H9 (cell line): ENCODE measurements at regions not wholly inside any gene's neighbourhood (a gene's known extent, or its start where the extent isn't known, plus 50 kb on each side); places are given as distances from the start of the nearest gene placed in this dataset.

Source experiments
- DNase-seq: peaks from one replicate; pipeline ENCODE4 v3.0.0-alpha.2; 2017
- H2AFZ ChIP-seq: one replicate; pipeline ENCODE4 v1.6.1; 2013; ENCODE audit warnings: mild to moderate bottlenecking, low read length, control low read depth, moderate library complexity
- H2AK5ac ChIP-seq: 2 replicates; pipeline ENCODE4 v1.6.1; 2013; ENCODE audit warnings: low read length, control low read depth, mixed read lengths; ENCODE audit not compliant: insufficient read length
- H2BK120ac ChIP-seq: one replicate; pipeline ENCODE4 v1.6.1; 2013; ENCODE audit warnings: low read depth, mild to moderate bottlenecking, low read length, control low read depth, inconsistent platforms; ENCODE audit not compliant: poor library complexity, severe bottlenecking
- H2BK12ac ChIP-seq: 2 replicates; pipeline ENCODE4 v1.6.1; 2013; ENCODE audit warnings: low read length, control low read depth, mixed read lengths, low read depth; ENCODE audit not compliant: insufficient read length
- H2BK15ac ChIP-seq: 2 replicates; pipeline ENCODE4 v1.6.1; 2013; ENCODE audit warnings: low read depth, low read length, control low read depth
- H2BK20ac ChIP-seq: one replicate; pipeline ENCODE4 v1.6.1; 2013; ENCODE audit warnings: low read depth, mild to moderate bottlenecking, low read length, control low read depth, inconsistent platforms; ENCODE audit not compliant: poor library complexity, severe bottlenecking
- H2BK5ac ChIP-seq: 2 replicates; pipeline ENCODE4 v1.6.1; 2013; ENCODE audit warnings: low read length, control low read depth, mixed read lengths; ENCODE audit not compliant: insufficient read length
- H3K14ac ChIP-seq: 2 replicates; pipeline ENCODE4 v1.6.1; 2013; ENCODE audit warnings: low read length, control low read depth; ENCODE audit not compliant: insufficient read depth
- H3K18ac ChIP-seq: 2 replicates; pipeline ENCODE4 v1.6.1; 2013; ENCODE audit warnings: low read depth, mild to moderate bottlenecking, mixed read lengths, low read length, control low read depth; ENCODE audit not compliant: insufficient read length
- H3K23ac ChIP-seq: 2 replicates; pipeline ENCODE4 v1.6.1; 2013; ENCODE audit warnings: low read length, control low read depth, mixed read lengths, low read depth; ENCODE audit not compliant: insufficient read length
- H3K23me2 ChIP-seq: 2 replicates; pipeline ENCODE4 v1.6.1; 2013; ENCODE audit warnings: low read depth, mild to moderate bottlenecking, mixed read lengths, low read length, control low read depth; ENCODE audit not compliant: insufficient read length, poor library complexity, severe bottlenecking
- H3K27ac ChIP-seq: 2 replicates; pipeline ENCODE4 v1.5.1; 2013; ENCODE audit warnings: low read length, control low read depth, mixed read lengths, low read depth; ENCODE audit not compliant: insufficient read length
- H3K27me3 ChIP-seq: 2 replicates; pipeline ENCODE4 v1.6.1; 2013; ENCODE audit warnings: low read length, control low read depth, inconsistent platforms; ENCODE audit not compliant: insufficient read depth
- H3K4ac ChIP-seq: 2 replicates; pipeline ENCODE4 v1.6.1; 2013; ENCODE audit warnings: low read depth, mild to moderate bottlenecking, control low read depth, inconsistent platforms, low read length, moderate library complexity
- H3K4me1 ChIP-seq: 2 replicates; pipeline ENCODE4 v1.6.1; 2013; ENCODE audit warnings: low read length, control low read depth, inconsistent platforms; ENCODE audit not compliant: insufficient read depth
- H3K4me2 ChIP-seq: 2 replicates; pipeline ENCODE4 v1.6.1; 2013; ENCODE audit warnings: low read length, control low read depth, mixed read lengths; ENCODE audit not compliant: insufficient read length, insufficient read depth
- H3K56ac ChIP-seq: 2 replicates; pipeline ENCODE4 v1.6.1; 2013; ENCODE audit warnings: low read depth, mild to moderate bottlenecking, mixed read lengths, low read length, control low read depth; ENCODE audit not compliant: insufficient read length
- H3K79me1 ChIP-seq: 2 replicates; pipeline ENCODE4 v1.6.1; 2013; ENCODE audit warnings: low read depth, mild to moderate bottlenecking, moderate library complexity, low read length, control low read depth, inconsistent platforms; ENCODE audit not compliant: insufficient read depth, poor library complexity, severe bottlenecking
- H3K79me2 ChIP-seq: 2 replicates; pipeline ENCODE4 v1.6.1; 2013; ENCODE audit warnings: low read length, control low read depth, inconsistent platforms; ENCODE audit not compliant: insufficient read depth
- H3K9ac ChIP-seq: 2 replicates; pipeline ENCODE4 v1.6.1; 2013; ENCODE audit warnings: low read length, control low read depth, mixed read lengths; ENCODE audit not compliant: insufficient read length; ENCODE audit errors: extremely low read depth
- H3K9me3 ChIP-seq: one replicate; pipeline ENCODE4 v1.6.1; 2013; ENCODE audit warnings: low read depth, low read length, inconsistent platforms; ENCODE audit not compliant: control insufficient read depth
- H3T11ph ChIP-seq: one replicate; pipeline ENCODE4 v1.6.1; 2013; ENCODE audit warnings: mild to moderate bottlenecking, low read length, control low read depth, inconsistent platforms
- H4K20me1 ChIP-seq: one replicate; pipeline ENCODE4 v1.6.1; 2013; ENCODE audit not compliant: control insufficient read depth, insufficient read length, insufficient read depth
- H4K5ac ChIP-seq: 2 replicates; pipeline ENCODE4 v1.6.1; 2013; ENCODE audit warnings: low read depth, mild to moderate bottlenecking, mixed read lengths, low read length, control low read depth; ENCODE audit not compliant: insufficient read length
- H4K8ac ChIP-seq: replicated peaks from 2 replicates; pipeline ENCODE4 v1.6.1; 2013; ENCODE audit warnings: low read length, control low read depth, mixed read lengths, low read depth; ENCODE audit not compliant: insufficient read length
- H4K91ac ChIP-seq: 2 replicates; pipeline ENCODE4 v1.6.1; 2013; ENCODE audit warnings: low read depth, mild to moderate bottlenecking, moderate library complexity, mixed read lengths, low read length, control low read depth; ENCODE audit not compliant: insufficient read length
- H3K27ac Mint-ChIP-seq, 3 experiments: 2 replicates in 2 of 3; 3 replicates in 1 of 3; pipeline ENCODE4 v1.8.0; 2020 to 2021; ENCODE audit warnings: mixed read lengths in 3 of 3, mild to moderate bottlenecking in 1 of 3, moderate library complexity in 1 of 3
- H3K27me3 Mint-ChIP-seq: 2 replicates; pipeline ENCODE4 v1.8.0; 2021; ENCODE audit warnings: low read depth, mild to moderate bottlenecking, moderate library complexity, mixed read lengths
- H3K36me3 Mint-ChIP-seq, 3 experiments: 2 replicates in 2 of 3; 3 replicates in 1 of 3; pipeline ENCODE4 v1.8.0; 2020 to 2021; ENCODE audit warnings: low read depth in 3 of 3, mixed read lengths in 3 of 3; ENCODE audit not compliant: insufficient read depth in 1 of 3
- H3K4me1 Mint-ChIP-seq, 2 experiments: 2 replicates each; pipeline ENCODE4 v1.8.0; 2020; ENCODE audit warnings: mixed read lengths in 2 of 2
- H3K4me3 Mint-ChIP-seq, 2 experiments: 2 replicates in 1 of 2; 3 replicates in 1 of 2; pipeline ENCODE4 v1.8.0; 2020 to 2021; ENCODE audit warnings: mild to moderate bottlenecking in 2 of 2, mixed read lengths in 2 of 2, moderate library complexity in 1 of 2
- H3K9me3 Mint-ChIP-seq, 2 experiments: 2 replicates in 1 of 2; 3 replicates in 1 of 2; pipeline ENCODE4 v1.8.0; 2020; ENCODE audit warnings: mild to moderate bottlenecking in 2 of 2, mixed read lengths in 2 of 2, moderate library complexity in 1 of 2
- CTCF ChIP-seq: fragments of 200-600 bp; sonication (generic); conservative IDR thresholded peaks from 3 replicates; pipeline ENCODE4 v1.8.0; 2021; ENCODE audit warnings: antibody characterized with exemption, mild to moderate bottlenecking
- WGBS: extraction: QIAGEN DNeasy Blood & Tissue Kit; methylation state at CpG from one replicate; pipeline ENCODE4 v1.1.7; 2013; ENCODE audit warnings: missing lambda C conversion rate, low lambda C conversion rate, mixed read lengths; ENCODE audit not compliant: insufficient read length; ENCODE audit errors: extremely low coverage; 5-methylcytosine and 5-hydroxymethylcytosine counted together

DNA sequence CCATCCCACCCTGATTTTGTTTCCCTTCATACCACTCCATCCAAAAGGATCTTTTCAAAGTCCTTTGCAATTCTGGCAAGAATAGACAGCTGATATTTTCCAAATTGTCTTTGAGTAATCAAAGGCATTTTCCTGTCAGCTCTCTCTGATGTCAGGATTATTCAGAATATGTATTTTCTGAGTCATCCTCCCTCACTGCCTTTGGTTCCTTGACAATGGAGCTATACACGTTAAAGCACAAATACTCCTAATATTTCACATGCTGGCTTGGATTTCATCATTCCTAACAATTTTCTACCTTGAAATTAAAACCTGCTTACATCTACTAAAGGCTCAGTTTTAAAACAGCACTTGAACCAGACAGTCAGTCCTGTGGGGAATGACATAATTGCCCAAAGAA is 379.4 kb downstream of the GADD45G start:
- peaks cover 0 to 7% of the 10 kb centered on the region in 2 experiments; a peak in 3 of 5 replicates for H3K9me3 Mint-ChIP-seq
- no peak for DNase-seq
- no peak overlapping the region for H3K9ac ChIP-seq

More for the DNA sequence above, 379.4 kb downstream of the GADD45G start:
- H3K23ac ChIP-seq: no peak overlapping the region
- Mint-ChIP-seq H3K4me1 (no peaks in the 10 kb centered on the region), H3K27ac (no peak overlapping the region), H3K27me3 (peaks cover 8% of the 10 kb centered on the region), H3K4me3 (no peak overlapping the region), H3K36me3 (no peaks in the 10 kb centered on the region; a peak in 1 of 7 replicates)
- no peaks in the 10 kb centered on the region for H3K79me2 ChIP-seq
- H3K79me1 ChIP-seq: no peaks in the 10 kb centered on the region
- no peak overlapping the region for H3K4ac ChIP-seq
- H3K18ac ChIP-seq: no peak overlapping the region
- no peak overlapping the region for H2AFZ ChIP-seq
- no peak overlapping the region for H4K5ac ChIP-seq
- no peak overlapping the region for H3T11ph ChIP-seq
- no peak overlapping the region for H2BK20ac ChIP-seq
- H4K20me1 ChIP-seq: no peaks in the 10 kb centered on the region
- H3K27me3 ChIP-seq: no peaks in the 10 kb centered on the region
- H2AK5ac ChIP-seq: no peak overlapping the region
- TF ChIP-seq CTCF: no peak
- no peak overlapping the region for H4K8ac ChIP-seq
- H3K9me3 ChIP-seq: no peaks in the 10 kb centered on the region
- no CpG with 5 or more reads among the region's 1 CpG for WGBS
- no peak overlapping the region for H2BK120ac ChIP-seq
- H3K27ac ChIP-seq: no peak overlapping the region
- H4K91ac ChIP-seq: no peak overlapping the region
- H2BK15ac ChIP-seq: no peak overlapping the region
- no peak overlapping the region for H3K4me2 ChIP-seq
- no peaks in the 10 kb centered on the region for H3K4me1 ChIP-seq
- H3K23me2 ChIP-seq: no peaks in the 10 kb centered on the region
- H2BK5ac ChIP-seq: no peak overlapping the region
- H3K56ac ChIP-seq: no peak overlapping the region
- no peak overlapping the region for H2BK12ac ChIP-seq
- H3K14ac ChIP-seq: no peak overlapping the region
